Lung (tissue), 11 donors: ENCODE measurements at regions not wholly inside any gene's neighbourhood (a gene's known extent, or its start where the extent isn't known, plus 50 kb on each side); places are given as distances from the start of the nearest gene placed in this dataset.
A peak's percentile ranks its signal among the peaks of the same experiment; 100 is the strongest.

Experiments used
- ATAC-seq: fragments of 200-7000 bp; cut with Tn5 transposase; one replicate; pipeline ENCODE4 v1.9.1; 2020; ENCODE audit warnings: moderate number of reproducible peaks; ENCODE audit not compliant: insufficient read depth, low FRiP score
- DNase-seq, 3 donors: peaks; one replicate each; pipeline ENCODE4 v3.0.0-alpha.2; 2013 to 2017
- H3K27ac ChIP-seq, 2 donors: one replicate each; pipeline ENCODE4 v1.5.1; 2013; ENCODE audit warnings: mild to moderate bottlenecking in 2 of 2, moderate library complexity in 2 of 2, control low read depth in 1 of 2, inconsistent platforms in 1 of 2, low read depth in 1 of 2, low read length in 1 of 2
- H3K27me3 ChIP-seq, 3 donors: one replicate each; pipeline ENCODE4 v1.5.1; 2013; ENCODE audit warnings: low read length in 2 of 3; ENCODE audit not compliant: control insufficient read depth in 3 of 3, insufficient read depth in 3 of 3
- H3K36me3 ChIP-seq, 4 donors: one replicate each; pipeline ENCODE4 v1.5.1; 2013; ENCODE audit warnings: low read length in 4 of 4, mild to moderate bottlenecking in 1 of 4, moderate library complexity in 1 of 4; ENCODE audit not compliant: control insufficient read depth in 4 of 4, insufficient read depth in 4 of 4
- H3K4me1 ChIP-seq, 5 donors: one replicate each; pipeline ENCODE4 v1.5.1; 2013; ENCODE audit warnings: low read length in 5 of 5, mild to moderate bottlenecking in 2 of 5, moderate library complexity in 1 of 5; ENCODE audit not compliant: control insufficient read depth in 5 of 5, insufficient read depth in 5 of 5
- H3K4me3 ChIP-seq: one replicate; pipeline ENCODE4 v1.5.1; 2013; ENCODE audit warnings: mild to moderate bottlenecking, control low read depth, moderate library complexity
- H3K9ac ChIP-seq, 2 donors: one replicate each; pipeline ENCODE4 v1.5.1; 2013; ENCODE audit warnings: low read length in 2 of 2, control low read depth in 1 of 2; ENCODE audit not compliant: insufficient read depth in 1 of 2
- H3K9me3 ChIP-seq, 4 donors: one replicate each; pipeline ENCODE4 v1.5.1; 2013; ENCODE audit warnings: low read length in 3 of 4, mild to moderate bottlenecking in 1 of 4, moderate library complexity in 1 of 4; ENCODE audit not compliant: control insufficient read depth in 4 of 4, insufficient read depth in 3 of 4
- CTCF ChIP-seq: IDR thresholded peaks from 2 replicates; pipeline ENCODE4 v1.5.1; 2012; ENCODE audit warnings: mild to moderate bottlenecking; ENCODE audit errors: control extremely low read depth, extremely low read depth
- WGBS, 2 donors: extraction: QIAGEN DNeasy Blood & Tissue Kit; methylation state at CpG; one replicate each; pipeline ENCODE4 v1.1.7; 2013; 5-methylcytosine and 5-hydroxymethylcytosine counted together
- donor health status: control.
- donor health status: control.
- donor health status: Bipolar disorder and iron deficiency.
- donor health status: healthy.
- donor health status: DM: yes; HTN: yes; CAD: no.

- Histone ChIP-seq H3K9ac (no peak overlapping the region), H3K4me3 (no peak overlapping the region), H3K27ac (no peak overlapping the region), H3K9me3 (peaks cover 0 to 23% (median 0%) of the 10 kb centered on the region in 4 donors), H3K36me3 (no peaks in the 10 kb centered on the region), H3K27me3 (no peaks in the 10 kb centered on the region), H3K4me1 (no peaks in the 10 kb centered on the region)
- DNase-seq (no peak), ATAC-seq (no peak)
- 89 to 90% methylated on average over 7 of the region's 7 CpGs for WGBS, 2 donors
- no peak for TF ChIP-seq CTCF
These were observed 182.6 kb downstream of the C16orf95 start for GRCh38 chr16:87134628-87134995.

- TF ChIP-seq CTCF = no peak
These were observed 181.8 kb downstream of the C16orf95 start for GRCh38 chr16:87135246-87136030.

GRCh38 chr16:87138316-87138715 lies 178.9 kb downstream of the C16orf95 start:
- Histone ChIP-seq H3K9ac (no peak overlapping the region), H3K4me3 (no peak overlapping the region), H3K36me3 (no peaks in the 10 kb centered on the region), H3K27me3 (no peaks in the 10 kb centered on the region), H3K4me1 (peaks cover 0 to 7% (median 0%) of the 10 kb centered on the region in 5 donors), H3K9me3 (peaks cover 0 to 12% (median 2%) of the 10 kb centered on the region in 4 donors), H3K27ac (no peak overlapping the region)
- DNase-seq = no peak
- WGBS, 2 donors = 94 to 96% methylated on average over 4 of the region's 4 CpGs
- no peak for ATAC-seq
- no peak for TF ChIP-seq CTCF

More at GRCh38 chr16:87135246-87136030, 181.8 kb downstream of the C16orf95 start:
- no peak overlapping the region for H3K4me3 ChIP-seq
- peaks cover 0 to 29% (median 2%) of the 10 kb centered on the region in 4 donors for H3K9me3 ChIP-seq
- H3K4me1 ChIP-seq = no peaks in the 10 kb centered on the region
- 56 to 65% methylated on average over 9 of the region's 9 CpGs for WGBS, 2 donors
- DNase-seq = peak in 2 of 3 donors; percentile 50 to 64
- no peak for ATAC-seq
- H3K27me3 ChIP-seq = no peaks in the 10 kb centered on the region
- H3K27ac ChIP-seq = no peak overlapping the region
- no peaks in the 10 kb centered on the region for H3K36me3 ChIP-seq
- no peak overlapping the region for H3K9ac ChIP-seq
